ENCODE measurements at regions not wholly inside any gene's neighbourhood (a gene's known extent, or its start where the extent isn't known, plus 50 kb on each side); places are given as distances from the start of the nearest gene placed in this dataset.
A peak's percentile ranks its signal among the peaks of the same experiment; 100 is the strongest.

DNA sequence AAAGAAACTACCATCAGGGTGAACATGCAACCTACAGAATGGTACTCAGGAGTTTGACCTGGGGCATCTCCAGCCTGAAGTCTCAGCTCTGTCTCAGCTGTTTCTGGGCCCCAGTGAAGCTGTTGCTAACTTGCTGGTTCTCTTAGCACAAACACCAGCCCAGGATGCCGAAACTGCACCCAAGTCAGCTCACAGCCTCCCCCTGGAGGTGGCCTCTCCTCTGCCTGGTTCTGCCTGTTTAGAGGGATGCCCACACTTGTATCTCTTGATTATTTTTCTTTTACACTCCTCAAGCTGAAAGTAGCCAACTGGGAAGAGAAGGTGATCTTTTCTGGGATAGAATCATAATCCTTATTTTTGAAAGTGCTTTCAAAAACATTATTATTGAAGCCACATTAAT is 289.0 kb upstream of the RASGRP1 start:
- ATAC-seq (peak; percentile 66; the same call in 2 of the 3 replicates), FAIRE-seq (no peak), DNase-seq (ENCODE audit: low spot score) (no peak)
- Histone ChIP-seq H3K36me3 (replicated peaks in 1 of 2; ENCODE audit: control insufficient read depth in 1 of 2, insufficient read depth in 2 of 2, low read length in 2 of 2) (no peaks in the 10 kb centered on the region), H3K4me2 (ENCODE audit: low read depth, low read length) (no peak overlapping the region), H3K9ac (ENCODE audit: insufficient read depth, low read depth, low read length) (no peak overlapping the region), H3K9me3 (ENCODE audit: low read length) (no peaks in the 10 kb centered on the region), H3K4me1 (ENCODE audit: insufficient read depth, low read length) (no peaks in the 10 kb centered on the region), H3K27me3 (ENCODE audit: control insufficient read depth in 1 of 2, insufficient read depth in 2 of 2, low read length in 2 of 2) (no peaks in the 10 kb centered on the region), H3K79me2 (ENCODE audit: insufficient read depth, low read length) (no peaks in the 10 kb centered on the region), H4K20me1 (ENCODE audit: insufficient read depth, low read length) (no peaks in the 10 kb centered on the region), H3K4me3 (replicated peaks in 1 of 3; ENCODE audit: insufficient read depth in 1 of 3, low read depth in 2 of 3, low read length in 3 of 3) (no peak overlapping the region), H2AFZ (ENCODE audit: low read length) (no peak overlapping the region), H3K27ac (ENCODE audit: extremely low read length, insufficient read depth, low read length) (no peak overlapping the region)
- ChIA-PET CTCF (ENCODE audit: low intra/inter-chr PET ratio, low total read pairs) (interaction anchor here (1.5 kb wide), 1 partner anchor 36 kb away, joined by 6 read pairs; no protein-coding TSS in a partner anchor), POLR2A (no interaction called here)
- BruUV-seq (replicated peaks): no TSS peak
- in situ Hi-C loops (cut with HindIII; ENCODE audit: extremely low pct_ligation_motif_present, low pct_unique_long_range_greater_than_20kb): no loop called here
- intact Hi-C loops (cut with micrococcal nuclease; ENCODE audit: unreplicated experiment): no loop called here
- 0% methylated on average over 1 of the region's 1 CpG for WGBS (ENCODE audit: low lambda C conversion rate)
- TF ChIP-seq ZFP62 (CRISPR knock-in tag; IDR thresholded peaks at IDR 0.05) (no peak), STAG1 (CRISPR knock-in tag; IDR thresholded peaks at IDR 0.05) (peak; percentile 36; the same call in 1 of the 2 replicates)
- TF ChIP-seq, protein P1, sequence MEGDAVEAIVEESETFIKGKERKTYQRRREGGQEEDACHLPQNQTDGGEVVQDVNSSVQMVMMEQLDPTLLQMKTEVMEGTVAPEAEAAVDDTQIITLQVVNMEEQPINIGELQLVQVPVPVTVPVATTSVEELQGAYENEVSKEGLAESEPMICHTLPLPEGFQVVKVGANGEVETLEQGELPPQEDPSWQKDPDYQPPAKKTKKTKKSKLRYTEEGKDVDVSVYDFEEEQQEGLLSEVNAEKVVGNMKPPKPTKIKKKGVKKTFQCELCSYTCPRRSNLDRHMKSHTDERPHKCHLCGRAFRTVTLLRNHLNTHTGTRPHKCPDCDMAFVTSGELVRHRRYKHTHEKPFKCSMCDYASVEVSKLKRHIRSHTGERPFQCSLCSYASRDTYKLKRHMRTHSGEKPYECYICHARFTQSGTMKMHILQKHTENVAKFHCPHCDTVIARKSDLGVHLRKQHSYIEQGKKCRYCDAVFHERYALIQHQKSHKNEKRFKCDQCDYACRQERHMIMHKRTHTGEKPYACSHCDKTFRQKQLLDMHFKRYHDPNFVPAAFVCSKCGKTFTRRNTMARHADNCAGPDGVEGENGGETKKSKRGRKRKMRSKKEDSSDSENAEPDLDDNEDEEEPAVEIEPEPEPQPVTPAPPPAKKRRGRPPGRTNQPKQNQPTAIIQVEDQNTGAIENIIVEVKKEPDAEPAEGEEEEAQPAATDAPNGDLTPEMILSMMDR (CRISPR knock-in tag; IDR thresholded peaks at IDR 0.05): peak; percentile 35

DNA sequence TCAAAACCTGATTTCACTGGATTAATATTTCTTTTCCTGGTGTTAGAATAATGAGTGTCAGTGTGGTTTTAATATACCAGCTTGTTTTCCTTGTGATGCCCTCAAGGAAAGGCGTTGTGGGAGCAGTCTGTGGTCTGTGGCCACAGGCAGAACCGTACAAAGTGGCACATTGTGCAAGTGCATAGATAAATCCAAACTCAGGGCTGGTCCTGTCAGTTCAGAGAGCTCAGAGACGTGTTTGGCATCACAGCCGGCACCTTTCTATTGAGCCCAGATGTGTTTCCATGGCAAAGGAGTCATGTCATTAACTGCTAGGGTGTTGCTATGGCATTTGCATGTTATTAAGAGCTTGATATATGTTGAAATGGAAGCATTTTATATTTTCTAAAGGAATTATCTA is 289.9 kb upstream of the RASGRP1 start:
- Histone ChIP-seq H3K4me1 (ENCODE audit: insufficient read depth, low read length) (no peaks in the 10 kb centered on the region), H2AFZ (ENCODE audit: low read length) (no peak overlapping the region), H3K4me2 (ENCODE audit: low read depth, low read length) (no peak overlapping the region), H3K9me3 (ENCODE audit: low read length) (no peaks in the 10 kb centered on the region), H3K27me3 (ENCODE audit: control insufficient read depth in 1 of 2, insufficient read depth in 2 of 2, low read length in 2 of 2) (no peaks in the 10 kb centered on the region), H3K27ac (ENCODE audit: extremely low read length, insufficient read depth, low read length) (no peak overlapping the region), H3K4me3 (replicated peaks in 1 of 3; ENCODE audit: insufficient read depth in 1 of 3, low read depth in 2 of 3, low read length in 3 of 3) (no peak overlapping the region), H3K36me3 (replicated peaks in 1 of 2; ENCODE audit: control insufficient read depth in 1 of 2, insufficient read depth in 2 of 2, low read length in 2 of 2) (no peaks in the 10 kb centered on the region), H3K9ac (ENCODE audit: insufficient read depth, low read depth, low read length) (no peak overlapping the region), H4K20me1 (ENCODE audit: insufficient read depth, low read length) (no peaks in the 10 kb centered on the region), H3K79me2 (ENCODE audit: insufficient read depth, low read length) (no peaks in the 10 kb centered on the region)
- in situ Hi-C loops (cut with HindIII; ENCODE audit: extremely low pct_ligation_motif_present, low pct_unique_long_range_greater_than_20kb): no loop called here
- 6% methylated on average over 4 of the region's 4 CpGs for WGBS (ENCODE audit: low lambda C conversion rate)
- intact Hi-C loops (cut with micrococcal nuclease; ENCODE audit: unreplicated experiment): no loop called here
- ChIA-PET POLR2A (no interaction called here), CTCF (ENCODE audit: low intra/inter-chr PET ratio, low total read pairs) (no interaction called here)
- BruUV-seq (replicated peaks): no TSS peak
- no peak for ATAC-seq
- DNase-seq (ENCODE audit: low spot score): no peak
- TF ChIP-seq ZNF484 (CRISPR knock-in tag; IDR thresholded peaks at IDR 0.05; ENCODE audit: borderline replicate concordance, low read depth): no peak
- TF ChIP-seq ZFP82 (CRISPR knock-in tag; IDR thresholded peaks at IDR 0.05; ENCODE audit: borderline replicate concordance): no peak
- no peak for TF ChIP-seq ZNF20 (CRISPR knock-in tag; IDR thresholded peaks at IDR 0.05)
- no peak for TF ChIP-seq SMARCE1 (IDR thresholded peaks at IDR 0.05; ENCODE audit: borderline replicate concordance)
- TF ChIP-seq TBL1XR1 (IDR thresholded peaks at IDR 0.05; ENCODE audit: borderline replicate concordance, low read length, partially characterized antibody): no peak
- TF ChIP-seq KLF16 (CRISPR knock-in tag; IDR thresholded peaks at IDR 0.05): no peak
- TF ChIP-seq ETV6 (CRISPR knock-in tag; conservative IDR thresholded peaks at IDR 0.05): no peak
- TF ChIP-seq, protein P2, sequence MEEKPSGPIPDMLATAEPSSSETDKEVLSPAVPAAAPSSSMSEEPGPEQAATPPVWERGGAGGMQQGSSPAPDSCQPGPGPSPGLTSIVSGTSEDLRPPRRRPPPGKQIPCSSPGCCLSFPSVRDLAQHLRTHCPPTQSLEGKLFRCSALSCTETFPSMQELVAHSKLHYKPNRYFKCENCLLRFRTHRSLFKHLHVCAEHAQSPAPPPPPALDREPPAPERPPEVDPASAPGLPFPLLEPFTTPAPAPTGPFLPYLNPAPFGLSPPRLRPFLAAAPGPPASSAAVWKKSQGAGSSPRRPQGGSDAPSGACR (CRISPR knock-in tag; IDR thresholded peaks at IDR 0.05): no peak
- no peak for FAIRE-seq
